Activated T-helper 17 cell treated with anti-CD3 and anti-CD28 coated beads, Interleukin-2, amount 50 U/mL, for 72 hours (primary cell): ENCODE measurements at regions not wholly inside any gene's neighbourhood (a gene's known extent, or its start where the extent isn't known, plus 50 kb on each side); places are given as distances from the start of the nearest gene placed in this dataset.

Experiments
- ATAC-seq: fragments of 150-1000 bp; cut with Tn5 transposase; replicated peaks from 2 replicates; pipeline ENCODE4 v1.10.0; 2021; ENCODE audit warnings: mild to moderate bottlenecking, moderate library complexity
- H3K27ac Mint-ChIP-seq: one replicate; pipeline ENCODE4 v1.8.0; 2022; ENCODE audit warnings: mixed read lengths
- H3K27me3 Mint-ChIP-seq: one replicate; pipeline ENCODE4 v1.8.0; 2022; ENCODE audit warnings: mixed read lengths
- H3K36me3 Mint-ChIP-seq: one replicate; pipeline ENCODE4 v1.8.0; 2022; ENCODE audit warnings: low read depth, mild to moderate bottlenecking, mixed read lengths
- H3K4me1 Mint-ChIP-seq: one replicate; pipeline ENCODE4 v1.8.0; 2022; ENCODE audit warnings: mixed read lengths
- H3K4me3 Mint-ChIP-seq: one replicate; pipeline ENCODE4 v1.8.0; 2022; ENCODE audit warnings: mild to moderate bottlenecking, mixed read lengths
- H3K9me3 Mint-ChIP-seq: one replicate; pipeline ENCODE4 v1.8.0; 2022; ENCODE audit warnings: mixed read lengths

GRCh38 chr11:13098616-13099289, 89.6 kb downstream of the RASSF10 start:
- Mint-ChIP-seq H3K4me3 (no peak overlapping the region), H3K27me3 (peaks cover 34% of the 10 kb centered on the region), H3K36me3 (no peaks in the 10 kb centered on the region), H3K4me1 (no peaks in the 10 kb centered on the region), H3K27ac (no peak overlapping the region), H3K9me3 (no peaks in the 10 kb centered on the region)
- ATAC-seq = no peak

- Mint-ChIP-seq H3K27me3 (peaks cover 40% of the 10 kb centered on the region), H3K9me3 (no peaks in the 10 kb centered on the region)
Observed at GRCh38 chr11:13101644-13102512, 92.8 kb downstream of the RASSF10 start.

GRCh38 chr11:13102513-13102840, 93.4 kb downstream of the RASSF10 start:
- Mint-ChIP-seq H3K4me3 (no peak overlapping the region), H3K36me3 (no peaks in the 10 kb centered on the region), H3K4me1 (peaks cover 4% of the 10 kb centered on the region), H3K27ac (no peak overlapping the region), H3K27me3 (peaks cover 42% of the 10 kb centered on the region), H3K9me3 (no peaks in the 10 kb centered on the region)
- no peak for ATAC-seq

More at GRCh38 chr11:13101644-13102512, 92.8 kb downstream of the RASSF10 start:
- ATAC-seq = no peak
- Mint-ChIP-seq H3K36me3 (no peaks in the 10 kb centered on the region), H3K4me3 (no peak overlapping the region), H3K4me1 (peaks cover 4% of the 10 kb centered on the region), H3K27ac (no peak overlapping the region)

- no peak for ATAC-seq
- H3K4me1 Mint-ChIP-seq = peaks cover 4% of the 10 kb centered on the region
- no peak overlapping the region for H3K4me3 Mint-ChIP-seq
- peaks cover 44% of the 10 kb centered on the region for H3K27me3 Mint-ChIP-seq
- H3K27ac Mint-ChIP-seq = no peak overlapping the region
- peaks cover 4% of the 10 kb centered on the region for H3K9me3 Mint-ChIP-seq
- no peaks in the 10 kb centered on the region for H3K36me3 Mint-ChIP-seq
Observed at GRCh38 chr11:13102865-13103539, 93.9 kb downstream of the RASSF10 start.

- Mint-ChIP-seq H3K27ac (no peak overlapping the region), H3K36me3 (no peaks in the 10 kb centered on the region), H3K4me3 (no peak overlapping the region), H3K27me3 (peaks cover 41% of the 10 kb centered on the region), H3K9me3 (peaks cover 11% of the 10 kb centered on the region), H3K4me1 (peaks cover 4% of the 10 kb centered on the region)
- no peak for ATAC-seq
Observed at GRCh38 chr11:13103962-13104554, 94.9 kb downstream of the RASSF10 start.

GRCh38 chr11:13104619-13105236, 95.6 kb downstream of the RASSF10 start:
- peaks cover 38% of the 10 kb centered on the region for H3K27me3 Mint-ChIP-seq
- H3K36me3 Mint-ChIP-seq = no peaks in the 10 kb centered on the region
- H3K4me3 Mint-ChIP-seq = no peak overlapping the region
- H3K27ac Mint-ChIP-seq = no peak overlapping the region
- H3K4me1 Mint-ChIP-seq = peaks cover 4% of the 10 kb centered on the region
- H3K9me3 Mint-ChIP-seq = peaks cover 12% of the 10 kb centered on the region
- ATAC-seq = no peak

- Mint-ChIP-seq H3K27ac (no peak overlapping the region), H3K9me3 (peaks cover 12% of the 10 kb centered on the region), H3K4me1 (peaks cover 4% of the 10 kb centered on the region), H3K27me3 (peaks cover 38% of the 10 kb centered on the region), H3K36me3 (no peaks in the 10 kb centered on the region), H3K4me3 (no peak overlapping the region)
- ATAC-seq = no peak
Observed at GRCh38 chr11:13105237-13105844, 96.2 kb downstream of the RASSF10 start.

GRCh38 chr11:13107544-13108044, 98.5 kb downstream of the RASSF10 start:
- peaks cover 4% of the 10 kb centered on the region for H3K4me1 Mint-ChIP-seq
- ATAC-seq = no peak
- H3K9me3 Mint-ChIP-seq = peaks cover 12% of the 10 kb centered on the region
- no peak overlapping the region for H3K4me3 Mint-ChIP-seq
- no peaks in the 10 kb centered on the region for H3K36me3 Mint-ChIP-seq
- H3K27ac Mint-ChIP-seq = no peak overlapping the region
- H3K27me3 Mint-ChIP-seq = peaks cover 35% of the 10 kb centered on the region

- Mint-ChIP-seq H3K4me3 (no peak overlapping the region), H3K36me3 (no peaks in the 10 kb centered on the region), H3K27me3 (peaks cover 31% of the 10 kb centered on the region), H3K9me3 (peaks cover 12% of the 10 kb centered on the region), H3K4me1 (peaks cover 4% of the 10 kb centered on the region), H3K27ac (no peak overlapping the region)
- ATAC-seq = no peak
Observed at GRCh38 chr11:13108416-13108815, 99.3 kb downstream of the RASSF10 start.

GRCh38 chr11:13109616-13110015, 100.5 kb downstream of the RASSF10 start:
- Mint-ChIP-seq H3K36me3 (no peaks in the 10 kb centered on the region), H3K27ac (no peak overlapping the region), H3K9me3 (peaks cover 12% of the 10 kb centered on the region), H3K4me3 (no peak overlapping the region), H3K27me3 (peaks cover 26% of the 10 kb centered on the region), H3K4me1 (peaks cover 4% of the 10 kb centered on the region)
- no peak for ATAC-seq

- no peak for ATAC-seq
- no peak overlapping the region for H3K27ac Mint-ChIP-seq
Observed at GRCh38 chr11:13110145-13110544, 101.0 kb downstream of the RASSF10 start.

GRCh38 chr11:13110929-13111812, 102.1 kb downstream of the RASSF10 start:
- Mint-ChIP-seq H3K27ac (no peak overlapping the region), H3K4me1 (no peaks in the 10 kb centered on the region), H3K4me3 (no peak overlapping the region), H3K9me3 (peaks cover 12% of the 10 kb centered on the region), H3K27me3 (peaks cover 23% of the 10 kb centered on the region), H3K36me3 (no peaks in the 10 kb centered on the region)
- ATAC-seq = no peak

More at GRCh38 chr11:13110145-13110544, 101.0 kb downstream of the RASSF10 start:
- Mint-ChIP-seq H3K36me3 (no peaks in the 10 kb centered on the region), H3K4me1 (peaks cover 2% of the 10 kb centered on the region), H3K4me3 (no peak overlapping the region), H3K9me3 (peaks cover 12% of the 10 kb centered on the region), H3K27me3 (peaks cover 22% of the 10 kb centered on the region)

- Mint-ChIP-seq H3K27ac (no peak overlapping the region), H3K36me3 (no peaks in the 10 kb centered on the region), H3K27me3 (peaks cover 29% of the 10 kb centered on the region), H3K9me3 (peaks cover 12% of the 10 kb centered on the region), H3K4me1 (no peaks in the 10 kb centered on the region), H3K4me3 (no peak overlapping the region)
- peak; percentile 29 for ATAC-seq
Observed at GRCh38 chr11:13111813-13112130, 102.7 kb downstream of the RASSF10 start.
